ENCODE measurements at regions not wholly inside any gene's neighbourhood (a gene's known extent, or its start where the extent isn't known, plus 50 kb on each side); places are given as distances from the start of the nearest gene placed in this dataset.
"Not testable (repeated sequence)": the region's sequence is repeated elsewhere in the genome, so short reads cannot be mapped to it uniquely, and the experiment has no call there.

DNA sequence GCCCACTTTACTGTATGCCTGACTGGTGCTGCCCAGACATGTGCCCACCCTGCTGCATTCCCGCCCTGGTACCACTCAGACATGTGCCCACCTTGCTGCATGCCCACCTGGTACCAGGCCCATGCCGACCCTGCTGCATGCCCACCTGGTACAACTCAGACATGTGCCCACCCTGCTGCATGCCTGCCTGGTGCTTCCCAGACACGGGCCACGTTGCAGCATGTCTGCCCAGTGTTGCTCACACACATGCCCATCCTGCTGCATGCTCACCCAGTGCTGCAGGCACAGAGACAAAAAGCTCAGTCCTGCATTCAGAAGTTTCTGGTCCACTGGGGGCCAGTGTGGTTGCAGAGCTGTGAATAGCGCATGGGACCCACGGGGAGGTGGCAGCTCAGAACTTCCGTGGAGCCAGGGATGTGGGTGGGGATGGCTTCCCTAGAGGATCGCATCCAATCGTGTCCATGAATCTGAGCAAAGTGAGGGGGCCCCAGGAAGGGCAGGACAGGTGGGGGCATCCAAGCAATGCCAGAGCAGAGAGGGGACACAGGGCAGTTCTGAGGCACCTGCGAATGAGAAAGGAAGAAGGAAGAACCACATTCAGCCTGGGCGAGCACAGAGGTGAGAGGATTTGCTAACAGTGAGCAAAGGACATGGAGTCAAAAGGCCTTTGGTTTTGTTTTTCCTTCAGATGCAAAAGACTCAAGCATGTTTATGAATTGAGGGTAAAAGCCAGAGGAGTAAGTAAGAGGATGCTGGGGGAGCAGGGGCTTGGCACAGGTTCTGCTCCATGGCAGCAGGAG is 175.9 kb upstream of the C14orf180 start:
- DNase-seq (ENCODE audit: low read depth): no peak
- TF ChIP-seq CTCF (IDR thresholded peaks at IDR 0.05; ENCODE audit: low read depth, low read length, missing control alignments): no peak
- no peak overlapping the region for H3K4me3 ChIP-seq (ENCODE audit: low read depth, low read length)

DNA sequence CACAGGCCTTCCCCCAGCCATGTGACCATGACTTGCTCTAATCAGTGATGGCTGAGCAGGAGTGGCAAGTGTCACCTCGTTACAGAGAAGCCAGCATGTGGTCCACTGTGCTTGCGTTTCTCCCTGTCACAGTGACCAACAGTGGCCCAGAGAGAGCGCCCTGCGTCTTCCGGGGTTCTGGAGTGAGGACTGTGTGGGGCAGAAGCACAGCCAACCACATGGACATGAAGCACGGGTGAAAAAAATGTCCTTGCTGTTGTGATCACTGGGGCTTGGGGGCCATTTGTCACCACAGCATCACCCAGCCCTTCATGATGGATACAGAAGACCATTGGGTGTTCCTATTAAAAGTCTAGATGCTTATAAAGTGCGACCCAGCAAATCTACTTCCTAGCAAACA is 174.6 kb upstream of the C14orf180 start:
- DNase-seq (ENCODE audit: low read depth): no peak
- no peak overlapping the region for H3K4me3 ChIP-seq (ENCODE audit: low read depth, low read length)
- TF ChIP-seq CTCF (IDR thresholded peaks at IDR 0.05; ENCODE audit: low read depth, low read length, missing control alignments): no peak

GRCh38 chr14:104405360-104406226 is 174.0 kb upstream of the C14orf180 start:
- no peak for DNase-seq (ENCODE audit: low read depth)
- H3K4me3 ChIP-seq (ENCODE audit: low read depth, low read length): no peak overlapping the region
- no peak for TF ChIP-seq CTCF (IDR thresholded peaks at IDR 0.05; ENCODE audit: low read depth, low read length, missing control alignments)

DNA sequence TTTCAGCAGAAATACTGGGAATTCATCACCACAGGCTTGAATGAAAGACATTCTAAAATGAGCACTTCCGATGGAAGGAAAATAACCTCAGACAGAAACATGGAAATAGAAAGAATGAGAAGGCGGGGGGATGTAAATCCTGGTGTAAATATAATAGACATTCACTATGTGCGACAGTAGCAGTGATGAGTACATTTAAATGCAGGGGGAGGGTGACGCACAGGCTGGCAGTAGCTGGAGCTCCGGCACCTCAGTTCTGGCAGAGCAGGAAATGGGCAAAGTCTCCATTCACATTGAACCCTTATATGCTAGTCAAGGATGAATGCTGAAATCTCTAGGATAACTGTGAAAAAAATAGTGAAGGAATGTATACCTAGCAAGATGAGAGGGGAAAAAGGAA is 172.7 kb upstream of the C14orf180 start:
- no peak for TF ChIP-seq CTCF (IDR thresholded peaks at IDR 0.05; ENCODE audit: low read depth, low read length, missing control alignments)
- H3K4me3 ChIP-seq (ENCODE audit: low read depth, low read length): no peak overlapping the region
- DNase-seq (ENCODE audit: low read depth): no peak

DNA sequence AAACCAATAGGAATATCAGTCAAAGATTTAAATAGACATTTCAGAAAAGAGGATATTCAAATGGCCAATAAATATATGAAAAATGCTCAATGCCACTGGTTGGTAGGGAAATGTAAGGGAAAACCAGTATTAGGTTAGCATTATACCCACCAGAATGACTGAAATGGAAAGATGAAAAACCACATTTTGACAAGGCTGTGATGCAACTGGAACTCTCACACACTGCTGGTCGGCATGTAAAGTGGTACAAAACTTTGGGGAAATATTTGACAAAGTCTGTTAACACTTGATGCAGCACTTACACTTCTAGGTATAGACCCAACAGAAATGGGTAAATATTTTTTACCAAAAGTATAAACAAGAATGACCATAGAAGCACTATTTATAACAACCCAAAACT is 163.2 kb upstream of the C14orf180 start:
- H3K4me3 ChIP-seq (ENCODE audit: low read depth, low read length): no peak overlapping the region
- no peak for DNase-seq (ENCODE audit: low read depth)
- TF ChIP-seq CTCF (IDR thresholded peaks at IDR 0.05; ENCODE audit: low read depth, low read length, missing control alignments): no peak

GRCh38 chr14:104419865-104420505 is 159.6 kb upstream of the C14orf180 start:
- TF ChIP-seq CTCF (IDR thresholded peaks at IDR 0.05; ENCODE audit: low read depth, low read length, missing control alignments): no peak
- H3K4me3 ChIP-seq (ENCODE audit: low read depth, low read length): no peak overlapping the region; the same call in 1 of the 2 replicates
- DNase-seq (ENCODE audit: low read depth): no peak

DNA sequence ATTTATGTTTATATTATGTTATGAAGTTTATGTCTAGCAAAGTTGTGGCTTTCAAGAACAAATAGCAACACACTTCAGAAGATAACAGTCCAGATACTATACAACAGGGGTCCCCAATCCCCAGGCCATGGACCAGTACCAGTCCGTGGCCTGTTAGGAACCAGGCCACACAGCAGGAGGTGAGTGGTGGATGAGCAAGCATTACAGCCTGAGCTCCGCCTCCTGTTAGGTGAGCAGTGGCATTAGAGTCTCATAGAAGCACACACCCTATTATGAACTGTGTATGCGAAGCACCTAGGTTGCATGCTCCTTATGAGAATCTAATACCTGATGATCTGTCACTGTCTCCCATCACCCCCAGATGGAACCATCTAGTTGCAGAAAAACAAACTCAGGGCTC is 159.0 kb upstream of the C14orf180 start:
- H3K4me3 ChIP-seq (ENCODE audit: low read depth, low read length); DNase-seq (ENCODE audit: low read depth): not testable (repeated sequence)

Measured in GM12864 (cell line).